ENCODE measurements at regions not wholly inside any gene's neighbourhood (a gene's known extent, or its start where the extent isn't known, plus 50 kb on each side); places are given as distances from the start of the nearest gene placed in this dataset.

- Histone ChIP-seq H3K4me2 (replicated peaks; ENCODE audit: extremely low read depth, low read length, poor library complexity, severe bottlenecking) (no peak overlapping the region), H2AFZ (ENCODE audit: insufficient read depth, low read depth, low read length, poor library complexity, severe bottlenecking) (no peak overlapping the region), H3K27me3 (ENCODE audit: control insufficient read depth in 2 of 2, insufficient read depth in 2 of 2, low read length in 2 of 2) (peaks cover 0 to 3% of the 10 kb centered on the region in 2 donors), H3K79me2 (ENCODE audit: insufficient read depth, low read length) (no peaks in the 10 kb centered on the region), H3K9ac (ENCODE audit: insufficient read depth, low read length, poor library complexity, severe bottlenecking) (no peak overlapping the region), H3K27ac (ENCODE audit: low read depth in 1 of 2, low read length in 2 of 2) (no peak overlapping the region), H3K36me3 (replicated peaks in 1 of 2; ENCODE audit: control insufficient read depth in 1 of 2, insufficient read depth in 2 of 2, low read length in 2 of 2) (no peaks in the 10 kb centered on the region), H4K20me1 (ENCODE audit: insufficient read depth, low read length) (no peaks in the 10 kb centered on the region), H3K9me3 (replicated peaks in 1 of 2; ENCODE audit: control insufficient read depth in 1 of 2, insufficient read depth in 1 of 2, low read length in 2 of 2) (no peaks in the 10 kb centered on the region), H3K4me1 (ENCODE audit: control insufficient read depth in 1 of 2, insufficient read depth in 2 of 2, low read length in 2 of 2) (no peaks in the 10 kb centered on the region), H3K4me3 (replicated peaks in 1 of 3; ENCODE audit: low read depth in 2 of 3, low read length in 3 of 3) (no peak overlapping the region)
- intact Hi-C loops (cut with micrococcal nuclease): no loop called here
- Mint-ChIP-seq H3K9me3 (peaks cover 0 to 2% (median 0%) of the 10 kb centered on the region in 7 donors), H3K36me3 (no peaks in the 10 kb centered on the region), H3K27me3 (ENCODE audit: low read depth in 3 of 3) (peaks cover 2 to 13% (median 3%) of the 10 kb centered on the region in 3 donors), H3K4me3 (no peak overlapping the region), H3K4me1 (no peaks in the 10 kb centered on the region), H3K27ac (peak overlapping the region in 1 of 7 donors; percentile 42)
- WGBS (ENCODE audit: insufficient coverage): 76% methylated on average over 6 of the region's 14 CpGs
- TF ChIP-seq CTCF (IDR thresholded peaks at IDR 0.05): no peak
- DNase-seq: no peak
Measured at GRCh38 chr18:59049721-59050660, 89.7 kb upstream of the SEC11C start.

GRCh38 chr18:59050661-59051057 is 89.0 kb upstream of the SEC11C start:
- intact Hi-C loops (cut with micrococcal nuclease): no loop called here
- peaks cover 2 to 11% (median 5%) of the 10 kb centered on the region in 3 donors for H3K27me3 Mint-ChIP-seq (ENCODE audit: low read depth in 3 of 3)

More at GRCh38 chr18:59050661-59051057, 89.0 kb upstream of the SEC11C start:
- Histone ChIP-seq H3K9ac (ENCODE audit: insufficient read depth, low read length, poor library complexity, severe bottlenecking) (no peak overlapping the region), H3K4me2 (replicated peaks; ENCODE audit: extremely low read depth, low read length, poor library complexity, severe bottlenecking) (no peak overlapping the region), H3K36me3 (replicated peaks in 1 of 2; ENCODE audit: control insufficient read depth in 1 of 2, insufficient read depth in 2 of 2, low read length in 2 of 2) (no peaks in the 10 kb centered on the region), H3K4me1 (ENCODE audit: control insufficient read depth in 1 of 2, insufficient read depth in 2 of 2, low read length in 2 of 2) (no peaks in the 10 kb centered on the region), H3K4me3 (replicated peaks in 1 of 3; ENCODE audit: low read depth in 2 of 3, low read length in 3 of 3) (no peak overlapping the region), H2AFZ (ENCODE audit: insufficient read depth, low read depth, low read length, poor library complexity, severe bottlenecking) (no peak overlapping the region), H3K79me2 (ENCODE audit: insufficient read depth, low read length) (no peaks in the 10 kb centered on the region), H4K20me1 (ENCODE audit: insufficient read depth, low read length) (no peaks in the 10 kb centered on the region), H3K9me3 (replicated peaks in 1 of 2; ENCODE audit: control insufficient read depth in 1 of 2, insufficient read depth in 1 of 2, low read length in 2 of 2) (no peaks in the 10 kb centered on the region), H3K27me3 (ENCODE audit: control insufficient read depth in 2 of 2, insufficient read depth in 2 of 2, low read length in 2 of 2) (peaks cover 0 to 3% of the 10 kb centered on the region in 2 donors), H3K27ac (ENCODE audit: low read depth in 1 of 2, low read length in 2 of 2) (no peak overlapping the region)
- no peaks in the 10 kb centered on the region for H3K36me3 Mint-ChIP-seq
- no peak overlapping the region for H3K27ac Mint-ChIP-seq
- H3K4me1 Mint-ChIP-seq: no peaks in the 10 kb centered on the region
- H3K9me3 Mint-ChIP-seq: peaks cover 0 to 2% (median 0%) of the 10 kb centered on the region in 7 donors
- no peak for TF ChIP-seq CTCF (IDR thresholded peaks at IDR 0.05)
- H3K4me3 Mint-ChIP-seq: no peak overlapping the region
- DNase-seq: no peak
- WGBS (ENCODE audit: insufficient coverage): no CpG with 5 or more reads among the region's 3 CpGs

All from CD14-positive monocyte (primary cell).